ENCODE measurements at regions not wholly inside any gene's neighbourhood (a gene's known extent, or its start where the extent isn't known, plus 50 kb on each side); places are given as distances from the start of the nearest gene placed in this dataset.

GRCh38 chr5:175214152-175214551 lies 229.8 kb downstream of the DRD1 start:
- no peak for DNase-seq (ENCODE audit: low spot score)
- in situ Hi-C loops (cut with HindIII; ENCODE audit: low sequenced_read_pairs) = no loop called here

- no peak for DNase-seq (ENCODE audit: low spot score)
- in situ Hi-C loops (cut with HindIII; ENCODE audit: low sequenced_read_pairs) = no loop called here
These were observed 231.8 kb downstream of the DRD1 start for GRCh38 chr5:175211956-175212756.

- in situ Hi-C loops (cut with HindIII; ENCODE audit: low sequenced_read_pairs) = no loop called here
- no peak for DNase-seq (ENCODE audit: low spot score)
These were observed 236.5 kb downstream of the DRD1 start for GRCh38 chr5:175207321-175208040.

GRCh38 chr5:175206669-175207068 lies 237.3 kb downstream of the DRD1 start:
- DNase-seq (ENCODE audit: low spot score) = no peak
- in situ Hi-C loops (cut with HindIII; ENCODE audit: low sequenced_read_pairs) = no loop called here

GRCh38 chr5:175202463-175203068 lies 241.4 kb downstream of the DRD1 start:
- DNase-seq (ENCODE audit: low spot score) = no peak
- in situ Hi-C loops (cut with HindIII; ENCODE audit: low sequenced_read_pairs) = no loop called here

- in situ Hi-C loops (cut with HindIII; ENCODE audit: low sequenced_read_pairs) = no loop called here
- no peak for DNase-seq (ENCODE audit: low spot score)
These were observed 242.6 kb downstream of the DRD1 start for GRCh38 chr5:175201393-175201792.

GRCh38 chr5:175195698-175196656 lies 248.0 kb downstream of the DRD1 start:
- in situ Hi-C loops (cut with HindIII; ENCODE audit: low sequenced_read_pairs) = no loop called here
- no peak for DNase-seq (ENCODE audit: low spot score)

- in situ Hi-C loops (cut with HindIII; ENCODE audit: low sequenced_read_pairs) = no loop called here
- DNase-seq (ENCODE audit: low spot score) = no peak
These were observed 262.7 kb downstream of the DRD1 start for GRCh38 chr5:175181331-175181730.

- in situ Hi-C loops (cut with HindIII; ENCODE audit: low sequenced_read_pairs) = no loop called here
- no peak for DNase-seq (ENCODE audit: low spot score)
These were observed 273.1 kb downstream of the DRD1 start for GRCh38 chr5:175170899-175171298.

- in situ Hi-C loops (cut with HindIII; ENCODE audit: low sequenced_read_pairs) = no loop called here
- DNase-seq (ENCODE audit: low spot score) = no peak
These were observed 275.0 kb downstream of the DRD1 start for GRCh38 chr5:175168882-175169507.

GRCh38 chr5:175166026-175166425 lies 278.0 kb downstream of the DRD1 start:
- DNase-seq (ENCODE audit: low spot score) = no peak
- in situ Hi-C loops (cut with HindIII; ENCODE audit: low sequenced_read_pairs) = no loop called here

- no peak for DNase-seq (ENCODE audit: low spot score)
- in situ Hi-C loops (cut with HindIII; ENCODE audit: low sequenced_read_pairs) = no loop called here
These were observed 280.3 kb downstream of the DRD1 start for GRCh38 chr5:175163586-175164275.

- DNase-seq (ENCODE audit: low spot score) = no peak
- in situ Hi-C loops (cut with HindIII; ENCODE audit: low sequenced_read_pairs) = no loop called here
These were observed 281.9 kb downstream of the DRD1 start for GRCh38 chr5:175162036-175162435.

GRCh38 chr5:175159956-175160355 lies 284.0 kb downstream of the DRD1 start:
- in situ Hi-C loops (cut with HindIII; ENCODE audit: low sequenced_read_pairs) = no loop called here
- no peak for DNase-seq (ENCODE audit: low spot score)

GRCh38 chr5:175148636-175149172 lies 295.3 kb downstream of the DRD1 start:
- in situ Hi-C loops (cut with HindIII; ENCODE audit: low sequenced_read_pairs) = no loop called here
- DNase-seq (ENCODE audit: low spot score) = no peak

GRCh38 chr5:175146733-175147132 lies 297.2 kb downstream of the DRD1 start:
- DNase-seq (ENCODE audit: low spot score) = no peak
- in situ Hi-C loops (cut with HindIII; ENCODE audit: low sequenced_read_pairs) = no loop called here

GRCh38 chr5:175141421-175141820 lies 302.6 kb downstream of the DRD1 start:
- in situ Hi-C loops (cut with HindIII; ENCODE audit: low sequenced_read_pairs) = no loop called here
- no peak for DNase-seq (ENCODE audit: low spot score)

GRCh38 chr5:175133185-175133584 lies 310.8 kb downstream of the DRD1 start:
- DNase-seq (ENCODE audit: low spot score) = no peak
- in situ Hi-C loops (cut with HindIII; ENCODE audit: low sequenced_read_pairs) = no loop called here
